PC-9 (cell line): ENCODE measurements at regions not wholly inside any gene's neighbourhood (a gene's known extent, or its start where the extent isn't known, plus 50 kb on each side); places are given as distances from the start of the nearest gene placed in this dataset.

Source experiments
- EZH2 ChIP-seq: fragments of 200-600 bp; sonication (generic); IDR thresholded peaks from 2 replicates; pipeline ENCODE4 v1.8.0; 2017; ENCODE audit warnings: antibody characterized with exemption, low read depth
- TF ChIP-seq, protein P1 (sequence below): fragments of 200-600 bp; sonication (generic); conservative IDR thresholded peaks from 2 replicates; pipeline ENCODE4 v1.6.1; 2017; ENCODE audit warnings: mixed run types, antibody characterized with exemption, mild to moderate bottlenecking, moderate library complexity

DNA sequence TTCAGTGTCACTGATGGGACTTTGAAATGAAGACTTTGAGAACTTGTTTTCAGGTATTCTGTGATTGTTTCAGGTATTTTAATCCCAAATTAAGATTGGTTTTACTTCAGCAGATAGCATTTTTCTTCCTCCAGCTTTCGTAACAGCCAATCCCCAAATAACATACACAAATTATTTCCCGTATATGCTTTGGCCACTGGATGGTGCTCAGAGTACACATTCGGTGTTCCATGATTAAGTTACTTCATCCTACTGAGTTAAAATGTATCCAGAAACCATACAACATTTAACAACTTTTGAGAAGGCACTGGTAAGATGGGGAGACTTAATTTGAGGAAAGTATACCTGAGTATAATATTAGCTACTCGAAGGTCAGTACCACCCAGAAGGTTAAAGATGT lies 233.4 kb upstream of the FAM47A start:
- TF ChIP-seq, protein P1, sequence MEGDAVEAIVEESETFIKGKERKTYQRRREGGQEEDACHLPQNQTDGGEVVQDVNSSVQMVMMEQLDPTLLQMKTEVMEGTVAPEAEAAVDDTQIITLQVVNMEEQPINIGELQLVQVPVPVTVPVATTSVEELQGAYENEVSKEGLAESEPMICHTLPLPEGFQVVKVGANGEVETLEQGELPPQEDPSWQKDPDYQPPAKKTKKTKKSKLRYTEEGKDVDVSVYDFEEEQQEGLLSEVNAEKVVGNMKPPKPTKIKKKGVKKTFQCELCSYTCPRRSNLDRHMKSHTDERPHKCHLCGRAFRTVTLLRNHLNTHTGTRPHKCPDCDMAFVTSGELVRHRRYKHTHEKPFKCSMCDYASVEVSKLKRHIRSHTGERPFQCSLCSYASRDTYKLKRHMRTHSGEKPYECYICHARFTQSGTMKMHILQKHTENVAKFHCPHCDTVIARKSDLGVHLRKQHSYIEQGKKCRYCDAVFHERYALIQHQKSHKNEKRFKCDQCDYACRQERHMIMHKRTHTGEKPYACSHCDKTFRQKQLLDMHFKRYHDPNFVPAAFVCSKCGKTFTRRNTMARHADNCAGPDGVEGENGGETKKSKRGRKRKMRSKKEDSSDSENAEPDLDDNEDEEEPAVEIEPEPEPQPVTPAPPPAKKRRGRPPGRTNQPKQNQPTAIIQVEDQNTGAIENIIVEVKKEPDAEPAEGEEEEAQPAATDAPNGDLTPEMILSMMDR, result peak; percentile 58
- TF ChIP-seq EZH2, result no peak
